ENCODE measurements at regions not wholly inside any gene's neighbourhood (a gene's known extent, or its start where the extent isn't known, plus 50 kb on each side); places are given as distances from the start of the nearest gene placed in this dataset.

GRCh38 chr9:20291201-20291600 lies 331.1 kb downstream of the MLLT3 start:
- DNase-seq (ENCODE audit: low spot score), result no peak

GRCh38 chr9:20290257-20290656 lies 332.0 kb downstream of the MLLT3 start:
- no peak for DNase-seq (ENCODE audit: low spot score)

GRCh38 chr9:20289423-20290010 lies 332.8 kb downstream of the MLLT3 start:
- no peak for DNase-seq (ENCODE audit: low spot score)

GRCh38 chr9:20286969-20287368 lies 335.3 kb downstream of the MLLT3 start:
- DNase-seq (ENCODE audit: low spot score), result peak; percentile 24

- DNase-seq (ENCODE audit: low spot score), result no peak
These were observed 336.1 kb downstream of the MLLT3 start for GRCh38 chr9:20286154-20286700.

- no peak for DNase-seq (ENCODE audit: low spot score)
These were observed 337.6 kb downstream of the MLLT3 start for GRCh38 chr9:20284601-20285289.

GRCh38 chr9:20280330-20280729 lies 342.0 kb downstream of the MLLT3 start:
- no peak for DNase-seq (ENCODE audit: low spot score)

- no peak for DNase-seq (ENCODE audit: low spot score)
These were observed 345.5 kb downstream of the MLLT3 start for GRCh38 chr9:20276762-20277161.

GRCh38 chr9:20271723-20272122 lies 350.6 kb downstream of the MLLT3 start:
- no peak for DNase-seq (ENCODE audit: low spot score)

GRCh38 chr9:20271096-20271495 lies 351.2 kb downstream of the MLLT3 start:
- DNase-seq (ENCODE audit: low spot score), result no peak

GRCh38 chr9:20270161-20270560 lies 352.1 kb downstream of the MLLT3 start:
- DNase-seq (ENCODE audit: low spot score), result no peak

GRCh38 chr9:20269620-20270019 lies 352.7 kb downstream of the MLLT3 start:
- DNase-seq (ENCODE audit: low spot score), result no peak

GRCh38 chr9:20264896-20265295 lies 357.4 kb downstream of the MLLT3 start:
- DNase-seq (ENCODE audit: low spot score), result no peak

- DNase-seq (ENCODE audit: low spot score), result no peak
These were observed 359.7 kb downstream of the MLLT3 start for GRCh38 chr9:20262611-20263010.

- no peak for DNase-seq (ENCODE audit: low spot score)
These were observed 365.9 kb downstream of the MLLT3 start for GRCh38 chr9:20256284-20256948.

- no peak for DNase-seq (ENCODE audit: low spot score)
These were observed 367.2 kb downstream of the MLLT3 start for GRCh38 chr9:20255052-20255451.

GRCh38 chr9:20253635-20254034 lies 368.7 kb downstream of the MLLT3 start:
- DNase-seq (ENCODE audit: low spot score), result no peak

GRCh38 chr9:20252778-20253177 lies 369.5 kb downstream of the MLLT3 start:
- no peak for DNase-seq (ENCODE audit: low spot score)

GRCh38 chr9:20250791-20251190 lies 371.5 kb downstream of the MLLT3 start:
- DNase-seq (ENCODE audit: low spot score), result no peak

- DNase-seq (ENCODE audit: low spot score), result no peak
These were observed 378.0 kb downstream of the MLLT3 start for GRCh38 chr9:20244271-20244670.

- DNase-seq (ENCODE audit: low spot score), result no peak
These were observed 378.5 kb downstream of the MLLT3 start for GRCh38 chr9:20243841-20244240.

- no peak for DNase-seq (ENCODE audit: low spot score)
These were observed 379.6 kb downstream of the MLLT3 start for GRCh38 chr9:20242510-20243189.

- DNase-seq (ENCODE audit: low spot score), result no peak
These were observed 381.8 kb downstream of the MLLT3 start for GRCh38 chr9:20240498-20240897.

All from HuH-7 (cell line).